Neuron (in vitro differentiated cells): ENCODE measurements at regions not wholly inside any gene's neighbourhood (a gene's known extent, or its start where the extent isn't known, plus 50 kb on each side); places are given as distances from the start of the nearest gene placed in this dataset.
"Not testable (repeated sequence)": the region's sequence is repeated elsewhere in the genome, so short reads cannot be mapped to it uniquely, and the experiment has no call there.

Experiments
- H2AFZ ChIP-seq: one replicate; pipeline ENCODE4 v1.6.1; 2013; ENCODE audit warnings: low read depth, mild to moderate bottlenecking, inconsistent platforms, low read length, moderate library complexity
- H3K27me3 ChIP-seq: one replicate; pipeline ENCODE4 v1.6.1; 2013; ENCODE audit warnings: low read length; ENCODE audit not compliant: insufficient read depth
- H3K36me3 ChIP-seq: one replicate; pipeline ENCODE4 v1.6.1; 2013; ENCODE audit warnings: low read length; ENCODE audit not compliant: insufficient read depth
- H3K4me1 ChIP-seq: one replicate; pipeline ENCODE4 v1.6.1; 2013; ENCODE audit warnings: low read length; ENCODE audit not compliant: insufficient read depth
- H3K4me3 ChIP-seq: 2 replicates; pipeline ENCODE4 v1.5.1; 2013; ENCODE audit warnings: mild to moderate bottlenecking, low read length, moderate library complexity
- H3K9me3 ChIP-seq: one replicate; pipeline ENCODE4 v1.6.1; 2013; ENCODE audit warnings: low read length

GRCh38 chr15:26114128-26114527 lies 251.0 kb upstream of the ATP10A start:
- H3K4me1 ChIP-seq, H2AFZ ChIP-seq, H3K27me3 ChIP-seq, H3K36me3 ChIP-seq, H3K9me3 ChIP-seq, H3K4me3 ChIP-seq: not testable (repeated sequence)

- Histone ChIP-seq H3K4me3 (no peak overlapping the region), H3K9me3 (no peaks in the 10 kb centered on the region), H3K36me3 (no peaks in the 10 kb centered on the region), H3K4me1 (no peaks in the 10 kb centered on the region), H3K27me3 (no peaks in the 10 kb centered on the region), H2AFZ (no peak overlapping the region)
Measured at GRCh38 chr15:26113296-26113695, 250.2 kb upstream of the ATP10A start.

GRCh38 chr15:26109203-26109602 lies 246.1 kb upstream of the ATP10A start:
- Histone ChIP-seq H3K9me3 (no peaks in the 10 kb centered on the region), H3K36me3 (no peaks in the 10 kb centered on the region), H3K4me1 (no peaks in the 10 kb centered on the region), H3K4me3 (no peak overlapping the region), H3K27me3 (no peaks in the 10 kb centered on the region), H2AFZ (no peak overlapping the region)

GRCh38 chr15:26106556-26106955 lies 243.4 kb upstream of the ATP10A start:
- Histone ChIP-seq H3K27me3 (no peaks in the 10 kb centered on the region), H2AFZ (no peak overlapping the region), H3K4me1 (no peaks in the 10 kb centered on the region), H3K4me3 (no peak overlapping the region), H3K36me3 (no peaks in the 10 kb centered on the region), H3K9me3 (no peaks in the 10 kb centered on the region)

- no peaks in the 10 kb centered on the region for H3K36me3 ChIP-seq
- no peaks in the 10 kb centered on the region for H3K9me3 ChIP-seq
- H2AFZ ChIP-seq = no peak overlapping the region
- no peak overlapping the region for H3K4me3 ChIP-seq
- H3K27me3 ChIP-seq = no peaks in the 10 kb centered on the region
- H3K4me1 ChIP-seq = no peaks in the 10 kb centered on the region
Measured at GRCh38 chr15:26103002-26103404, 239.9 kb upstream of the ATP10A start.

GRCh38 chr15:26102365-26102764 lies 239.2 kb upstream of the ATP10A start:
- Histone ChIP-seq H3K4me1 (no peaks in the 10 kb centered on the region), H2AFZ (no peak overlapping the region), H3K27me3 (no peaks in the 10 kb centered on the region), H3K4me3 (no peak overlapping the region), H3K36me3 (no peaks in the 10 kb centered on the region), H3K9me3 (no peaks in the 10 kb centered on the region)

GRCh38 chr15:26101443-26101842 lies 238.3 kb upstream of the ATP10A start:
- Histone ChIP-seq H2AFZ (no peak overlapping the region), H3K9me3 (no peaks in the 10 kb centered on the region), H3K4me3 (no peak overlapping the region), H3K27me3 (no peaks in the 10 kb centered on the region), H3K4me1 (no peaks in the 10 kb centered on the region), H3K36me3 (no peaks in the 10 kb centered on the region)

GRCh38 chr15:26098801-26099200 lies 235.7 kb upstream of the ATP10A start:
- no peaks in the 10 kb centered on the region for H3K36me3 ChIP-seq
- no peaks in the 10 kb centered on the region for H3K27me3 ChIP-seq
- no peak overlapping the region for H3K4me3 ChIP-seq
- H2AFZ ChIP-seq = no peak overlapping the region
- no peaks in the 10 kb centered on the region for H3K4me1 ChIP-seq
- H3K9me3 ChIP-seq = no peaks in the 10 kb centered on the region

GRCh38 chr15:26097216-26097615 lies 234.1 kb upstream of the ATP10A start:
- H3K4me1 ChIP-seq = no peaks in the 10 kb centered on the region
- no peaks in the 10 kb centered on the region for H3K27me3 ChIP-seq
- no peak overlapping the region for H2AFZ ChIP-seq
- H3K4me3 ChIP-seq = no peak overlapping the region
- no peaks in the 10 kb centered on the region for H3K36me3 ChIP-seq
- no peaks in the 10 kb centered on the region for H3K9me3 ChIP-seq

GRCh38 chr15:26096581-26096980 lies 233.5 kb upstream of the ATP10A start:
- Histone ChIP-seq H3K9me3 (no peaks in the 10 kb centered on the region), H3K27me3 (no peaks in the 10 kb centered on the region), H3K4me1 (no peaks in the 10 kb centered on the region), H3K4me3 (no peak overlapping the region), H3K36me3 (no peaks in the 10 kb centered on the region), H2AFZ (no peak overlapping the region)

GRCh38 chr15:26095710-26096330 lies 232.7 kb upstream of the ATP10A start:
- H3K4me3 ChIP-seq = no peak overlapping the region
- H3K27me3 ChIP-seq = no peaks in the 10 kb centered on the region
- H3K4me1 ChIP-seq = no peaks in the 10 kb centered on the region
- H2AFZ ChIP-seq = no peak overlapping the region
- no peaks in the 10 kb centered on the region for H3K36me3 ChIP-seq
- no peaks in the 10 kb centered on the region for H3K9me3 ChIP-seq

GRCh38 chr15:26091184-26091583 lies 228.1 kb upstream of the ATP10A start:
- H3K4me1 ChIP-seq = no peaks in the 10 kb centered on the region
- no peaks in the 10 kb centered on the region for H3K36me3 ChIP-seq
- H3K9me3 ChIP-seq = no peaks in the 10 kb centered on the region
- H3K27me3 ChIP-seq = no peaks in the 10 kb centered on the region
- H3K4me3 ChIP-seq = no peak overlapping the region
- H2AFZ ChIP-seq = no peak overlapping the region

- no peaks in the 10 kb centered on the region for H3K27me3 ChIP-seq
- no peaks in the 10 kb centered on the region for H3K9me3 ChIP-seq
- peaks cover 8% of the 10 kb centered on the region for H3K4me1 ChIP-seq
- H2AFZ ChIP-seq = no peak overlapping the region
- H3K36me3 ChIP-seq = no peaks in the 10 kb centered on the region
- H3K4me3 ChIP-seq = no peak overlapping the region
Measured at GRCh38 chr15:26087881-26088280, 224.8 kb upstream of the ATP10A start.

GRCh38 chr15:26087395-26087794 lies 224.3 kb upstream of the ATP10A start:
- H3K9me3 ChIP-seq = no peaks in the 10 kb centered on the region
- peaks cover 9% of the 10 kb centered on the region for H3K4me1 ChIP-seq
- H3K36me3 ChIP-seq = no peaks in the 10 kb centered on the region
- no peaks in the 10 kb centered on the region for H3K27me3 ChIP-seq
- no peak overlapping the region for H3K4me3 ChIP-seq
- no peak overlapping the region for H2AFZ ChIP-seq
